ENCODE measurements at regions not wholly inside any gene's neighbourhood (a gene's known extent, or its start where the extent isn't known, plus 50 kb on each side); places are given as distances from the start of the nearest gene placed in this dataset.
A peak's percentile ranks its signal among the peaks of the same experiment; 100 is the strongest.

- DNase-seq (ENCODE audit: low read depth in 4 of 4, low spot score in 1 of 4), result no peak
Measured at GRCh38 chr5:40288800-40289485, 390.8 kb upstream of the PTGER4 start.

- DNase-seq (ENCODE audit: low read depth in 4 of 4, low spot score in 1 of 4), result no peak
Measured at GRCh38 chr5:40284863-40285262, 394.9 kb upstream of the PTGER4 start.

- DNase-seq (ENCODE audit: low read depth in 4 of 4, low spot score in 1 of 4), result no peak
Measured at GRCh38 chr5:40278881-40279280, 400.8 kb upstream of the PTGER4 start.

- DNase-seq (ENCODE audit: low read depth in 4 of 4, low spot score in 1 of 4), result peak in 1 of 4 experiments; percentile 32
Measured at GRCh38 chr5:40277161-40277906, 402.4 kb upstream of the PTGER4 start.

- no peak for DNase-seq (ENCODE audit: low read depth in 4 of 4, low spot score in 1 of 4)
Measured at GRCh38 chr5:40276426-40277102, 403.2 kb upstream of the PTGER4 start.

- DNase-seq (ENCODE audit: low read depth in 4 of 4, low spot score in 1 of 4), result no peak
Measured at GRCh38 chr5:40274568-40274967, 405.1 kb upstream of the PTGER4 start.

- DNase-seq (ENCODE audit: low read depth in 4 of 4, low spot score in 1 of 4), result no peak
Measured at GRCh38 chr5:40273936-40274335, 405.8 kb upstream of the PTGER4 start.

- DNase-seq (ENCODE audit: low read depth in 4 of 4, low spot score in 1 of 4), result no peak
Measured at GRCh38 chr5:40271476-40271875, 408.2 kb upstream of the PTGER4 start.

- DNase-seq (ENCODE audit: low read depth in 4 of 4, low spot score in 1 of 4), result no peak
Measured at GRCh38 chr5:40270274-40270845, 409.4 kb upstream of the PTGER4 start.

- no peak for DNase-seq (ENCODE audit: low read depth in 4 of 4, low spot score in 1 of 4)
Measured at GRCh38 chr5:40268088-40268487, 411.6 kb upstream of the PTGER4 start.

GRCh38 chr5:40266952-40267351 is 412.8 kb upstream of the PTGER4 start:
- no peak for DNase-seq (ENCODE audit: low read depth in 4 of 4, low spot score in 1 of 4)

GRCh38 chr5:40261984-40262383 is 417.7 kb upstream of the PTGER4 start:
- no peak for DNase-seq (ENCODE audit: low read depth in 4 of 4, low spot score in 1 of 4)

GRCh38 chr5:40260361-40260760 is 419.4 kb upstream of the PTGER4 start:
- no peak for DNase-seq (ENCODE audit: low read depth in 4 of 4, low spot score in 1 of 4)

- no peak for DNase-seq (ENCODE audit: low read depth in 4 of 4, low spot score in 1 of 4)
Measured at GRCh38 chr5:40258222-40258621, 421.5 kb upstream of the PTGER4 start.

GRCh38 chr5:40240671-40241070 is 439.0 kb upstream of the PTGER4 start:
- DNase-seq (ENCODE audit: low read depth in 4 of 4, low spot score in 1 of 4), result no peak

- peak in 2 of 4 experiments; percentile 25 to 30 for DNase-seq (ENCODE audit: low read depth in 4 of 4, low spot score in 1 of 4)
Measured at GRCh38 chr5:40240111-40240510, 439.6 kb upstream of the PTGER4 start.

GRCh38 chr5:40238066-40238745 is 441.5 kb upstream of the PTGER4 start:
- no peak for DNase-seq (ENCODE audit: low read depth in 4 of 4, low spot score in 1 of 4)

GRCh38 chr5:40235471-40236400 is 444.0 kb upstream of the PTGER4 start:
- no peak for DNase-seq (ENCODE audit: low read depth in 4 of 4, low spot score in 1 of 4)

GRCh38 chr5:40233268-40233667 is 446.4 kb upstream of the PTGER4 start:
- DNase-seq (ENCODE audit: low read depth in 4 of 4, low spot score in 1 of 4), result no peak

GRCh38 chr5:40227931-40228330 is 451.8 kb upstream of the PTGER4 start:
- no peak for DNase-seq (ENCODE audit: low read depth in 4 of 4, low spot score in 1 of 4)
